HG03354 (cell line): ENCODE measurements at regions not wholly inside any gene's neighbourhood (a gene's known extent, or its start where the extent isn't known, plus 50 kb on each side); places are given as distances from the start of the nearest gene placed in this dataset.
"Not testable (repeated sequence)": the region's sequence is repeated elsewhere in the genome, so short reads cannot be mapped to it uniquely, and the experiment has no call there.

Experiments used
- ATAC-seq: cut with Tn5 transposase; IDR thresholded peaks from one replicate; pipeline ENCODE4 v1.9.1; 2021; ENCODE audit warnings: mild to moderate bottlenecking; ENCODE audit not compliant: unreplicated experiment, poor library complexity, severe bottlenecking

DNA sequence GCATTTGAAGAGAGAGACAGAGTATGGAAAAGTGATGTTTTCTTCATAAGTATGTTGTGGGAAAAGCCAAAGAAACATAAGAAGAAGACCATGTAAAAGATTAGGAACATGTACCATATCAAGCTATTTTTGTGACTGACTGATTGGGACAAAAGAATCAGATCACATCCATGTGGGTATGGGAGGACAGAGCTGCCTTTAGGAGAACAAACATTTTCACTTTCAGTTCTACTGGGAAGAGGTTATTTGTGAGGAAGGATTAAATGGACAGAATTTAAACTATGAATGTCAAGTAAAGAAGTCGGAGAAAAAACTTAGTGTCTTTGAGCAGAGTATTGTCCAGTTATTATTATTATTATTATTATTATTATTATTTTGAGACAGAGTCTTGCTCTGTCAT, 124.4 kb upstream of the HCRTR2 start:
- ATAC-seq = no peak

DNA sequence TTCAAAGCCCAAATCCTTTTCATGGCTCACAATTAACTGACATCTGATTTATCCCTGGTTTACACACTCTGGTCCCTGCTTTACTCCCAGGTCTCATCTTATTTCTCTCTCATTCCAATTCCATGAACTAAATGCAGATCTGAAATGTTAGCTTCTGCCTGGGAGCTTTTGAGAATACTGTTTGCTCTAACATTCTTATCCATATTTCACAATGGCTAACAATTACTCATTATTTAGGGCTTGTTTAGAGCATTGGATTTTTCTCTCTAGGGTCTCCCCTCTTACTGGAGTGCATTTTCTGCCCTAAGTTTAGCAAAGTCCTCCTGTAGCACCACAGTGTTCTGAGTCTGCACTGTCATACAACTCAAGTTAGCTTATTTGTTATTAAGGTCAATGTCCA, 121.5 kb upstream of the HCRTR2 start:
- no peak for ATAC-seq

DNA sequence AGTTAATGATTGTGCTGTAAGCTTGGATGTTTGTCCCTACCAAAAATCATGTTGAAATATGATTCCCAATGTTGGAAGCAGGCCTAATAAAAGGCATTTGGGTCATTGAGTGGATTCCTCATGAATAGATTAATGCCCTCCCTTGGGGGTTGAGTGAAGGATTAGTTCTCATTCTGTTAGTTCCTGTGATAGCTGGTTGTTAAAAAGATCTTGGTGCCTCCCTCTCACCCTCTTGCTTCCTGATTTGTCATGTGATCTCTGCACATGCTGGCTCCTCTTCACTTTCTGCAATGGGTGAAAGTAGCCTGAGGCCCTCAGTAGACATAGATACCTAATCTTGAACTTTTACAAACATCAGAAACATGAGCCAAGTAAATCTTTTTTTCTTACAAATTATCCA, 115.6 kb upstream of the HCRTR2 start:
- ATAC-seq = no peak

DNA sequence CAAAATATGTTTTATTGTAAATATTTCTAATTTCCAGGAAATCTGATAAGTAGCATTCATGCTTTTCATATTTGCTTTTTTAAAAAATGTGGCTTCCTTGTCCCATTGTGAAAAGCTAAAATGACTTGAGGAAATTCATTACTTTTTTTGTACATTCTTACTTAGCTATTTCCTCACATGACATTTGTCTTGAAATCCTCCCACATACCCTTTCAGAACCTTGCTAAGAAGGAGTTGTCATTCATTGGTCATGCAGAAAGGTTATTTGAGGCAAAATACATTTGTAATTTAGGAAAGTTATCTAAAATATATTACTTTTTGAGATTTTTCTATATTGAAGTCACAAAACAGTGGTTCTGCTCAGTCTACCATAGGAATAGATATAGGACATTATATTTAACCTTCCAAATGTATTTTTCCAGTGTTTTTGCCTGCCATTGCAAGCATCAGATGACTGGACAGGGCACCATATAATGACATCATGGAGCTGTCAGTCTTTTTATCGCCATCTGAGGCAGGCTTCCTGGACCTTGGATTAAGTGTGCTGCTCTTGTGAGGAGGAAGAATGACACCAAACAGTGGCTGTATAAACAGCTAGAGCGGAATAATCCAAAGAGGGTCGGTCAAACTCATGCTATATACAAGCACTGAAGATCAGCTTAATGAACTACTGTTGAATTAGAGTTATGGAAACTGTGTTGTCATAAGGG, 109.4 kb upstream of the HCRTR2 start:
- ATAC-seq = no peak

DNA sequence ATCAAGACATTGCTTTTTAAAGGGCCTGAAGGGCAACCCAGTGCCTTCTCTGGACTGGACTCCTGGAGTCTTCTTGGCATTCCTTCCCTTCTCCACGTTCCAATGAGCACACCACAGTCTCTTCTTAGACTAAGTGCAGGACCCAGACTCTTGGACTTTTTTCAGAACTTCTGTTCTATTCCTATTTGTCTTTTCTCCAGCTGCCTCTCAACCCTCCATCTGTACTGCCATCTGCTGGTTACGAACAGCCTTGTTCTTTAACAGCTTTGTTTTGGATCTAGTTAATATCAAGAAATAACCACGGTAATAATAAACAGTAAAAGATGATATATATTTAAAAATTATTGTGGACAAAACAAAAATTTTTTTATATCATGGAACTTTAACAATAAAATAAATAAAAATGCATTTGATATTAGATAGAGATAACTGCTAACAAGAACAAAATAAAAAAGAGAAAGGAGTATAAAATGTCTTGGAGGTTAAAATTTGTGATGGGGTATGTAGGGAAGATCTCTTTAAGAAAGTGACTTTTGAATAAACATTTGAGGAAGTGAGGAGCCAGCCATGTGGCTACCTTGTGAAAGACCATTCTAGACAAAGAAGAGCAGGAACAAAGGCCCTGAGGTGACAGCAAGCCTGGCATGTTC, 105.1 kb upstream of the HCRTR2 start:
- ATAC-seq = no peak

DNA sequence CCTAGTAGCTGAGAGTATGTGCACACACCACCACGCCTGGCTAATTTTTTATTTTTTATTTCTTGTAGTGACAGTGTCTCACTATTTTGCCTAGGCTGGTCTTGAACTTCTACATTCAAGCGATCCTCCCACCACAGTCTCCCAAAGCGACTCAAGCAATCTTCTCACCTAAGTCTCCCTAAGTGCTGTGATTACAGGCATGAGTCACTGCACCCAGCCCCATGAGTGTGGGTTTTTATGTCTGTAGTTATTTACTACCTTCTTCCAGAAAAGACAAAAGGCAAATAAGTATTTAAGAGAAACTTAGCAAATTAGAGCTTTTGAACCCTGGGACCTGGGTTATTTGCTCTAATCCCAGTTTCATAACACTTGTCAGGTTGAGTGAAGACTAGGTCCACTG, 92.3 kb upstream of the HCRTR2 start:
- ATAC-seq = no peak

DNA sequence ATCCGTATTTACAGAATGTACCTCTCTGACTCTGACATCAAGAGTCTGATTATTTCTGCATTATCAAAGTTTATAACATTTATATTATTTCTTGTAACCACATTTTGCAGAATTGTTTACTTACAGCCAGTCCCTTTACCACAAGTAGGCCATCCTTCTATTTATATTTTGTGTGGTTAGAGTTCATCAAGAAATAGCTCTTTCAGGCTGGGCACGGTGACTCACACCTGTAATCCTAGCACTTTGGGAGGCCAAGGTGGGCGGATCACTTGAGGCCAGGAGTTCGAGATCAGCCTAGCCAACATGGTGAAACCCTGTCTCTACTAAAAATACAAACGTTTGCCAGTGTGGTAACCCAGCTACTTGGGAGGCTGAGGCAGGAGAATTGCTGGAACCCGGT, 86.3 kb upstream of the HCRTR2 start:
- not testable (repeated sequence) for ATAC-seq

DNA sequence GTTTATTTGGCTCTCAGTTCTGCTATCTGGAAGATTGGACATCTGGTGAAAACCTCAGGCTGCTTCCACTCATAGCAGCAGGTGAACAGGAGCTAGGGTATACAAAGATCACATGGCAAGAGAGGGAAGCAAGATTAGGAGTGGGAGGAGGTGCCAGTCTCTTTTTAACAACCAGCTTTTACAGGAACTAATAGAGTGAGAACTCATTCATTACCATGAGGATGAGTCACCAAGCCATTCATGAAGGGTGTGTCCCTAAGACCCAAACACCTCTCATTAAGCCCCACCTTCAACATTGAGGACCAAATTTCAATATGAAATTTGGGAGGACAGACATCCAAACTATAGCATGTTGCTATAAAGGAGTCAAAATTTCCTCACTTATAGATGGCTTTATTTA, 85.4 kb upstream of the HCRTR2 start:
- ATAC-seq = no peak

DNA sequence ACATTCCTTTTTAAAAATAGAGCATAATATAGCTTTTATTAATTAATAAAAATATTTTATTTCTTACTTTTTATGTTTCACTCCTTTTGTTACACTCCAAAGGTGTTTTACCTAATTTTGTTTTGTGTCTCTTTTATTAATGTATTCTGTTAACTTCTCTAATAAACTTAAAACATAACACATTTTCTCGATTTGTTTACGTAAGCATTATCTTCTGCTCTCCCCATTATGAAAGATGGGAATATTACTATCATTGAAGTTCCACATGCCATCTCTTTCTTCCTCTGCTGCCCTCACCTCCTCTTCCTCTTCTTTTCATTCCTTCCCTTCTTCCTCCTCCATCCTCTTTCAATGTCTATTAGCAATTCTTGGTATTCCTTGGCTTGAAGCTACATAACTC, 85.0 kb upstream of the HCRTR2 start:
- no peak for ATAC-seq

DNA sequence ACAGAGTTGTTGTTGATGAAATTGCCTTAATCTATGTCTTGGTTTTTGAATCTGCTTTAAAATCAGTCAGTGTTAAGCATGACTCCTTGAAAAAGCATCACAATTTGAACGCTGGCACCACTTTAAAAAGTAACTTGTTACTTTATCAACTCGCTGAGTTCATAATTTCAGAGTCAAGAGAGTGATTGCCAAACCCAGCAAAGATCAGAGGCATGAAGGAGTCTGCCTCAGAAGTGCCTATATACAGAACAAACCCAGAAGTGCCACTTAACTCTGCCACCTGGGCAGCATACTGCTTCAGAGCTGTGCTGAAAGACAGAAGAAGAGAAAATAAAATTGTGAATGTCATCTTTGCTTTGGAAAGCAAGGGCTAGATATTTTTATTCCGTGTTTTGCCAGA, 73.6 kb upstream of the HCRTR2 start:
- ATAC-seq = no peak

DNA sequence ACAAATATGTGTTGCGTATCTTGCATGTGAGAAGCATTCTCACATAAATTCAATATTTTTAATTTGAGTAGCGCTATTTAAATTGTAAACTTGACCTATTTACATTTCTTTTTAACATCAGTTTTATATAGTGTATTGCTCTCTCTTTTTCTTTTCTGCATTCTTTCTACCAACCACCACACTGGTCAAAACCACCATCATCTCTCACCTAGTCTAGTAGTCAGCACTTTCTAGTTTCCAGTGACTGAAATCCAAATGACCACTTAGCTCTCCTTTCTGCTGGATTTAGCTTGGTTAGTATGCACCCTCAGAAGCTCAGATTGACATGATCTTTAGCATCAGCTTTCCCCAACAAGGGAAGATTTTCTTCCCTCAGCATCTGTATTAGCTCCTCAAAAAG, 73.2 kb upstream of the HCRTR2 start:
- ATAC-seq = no peak

DNA sequence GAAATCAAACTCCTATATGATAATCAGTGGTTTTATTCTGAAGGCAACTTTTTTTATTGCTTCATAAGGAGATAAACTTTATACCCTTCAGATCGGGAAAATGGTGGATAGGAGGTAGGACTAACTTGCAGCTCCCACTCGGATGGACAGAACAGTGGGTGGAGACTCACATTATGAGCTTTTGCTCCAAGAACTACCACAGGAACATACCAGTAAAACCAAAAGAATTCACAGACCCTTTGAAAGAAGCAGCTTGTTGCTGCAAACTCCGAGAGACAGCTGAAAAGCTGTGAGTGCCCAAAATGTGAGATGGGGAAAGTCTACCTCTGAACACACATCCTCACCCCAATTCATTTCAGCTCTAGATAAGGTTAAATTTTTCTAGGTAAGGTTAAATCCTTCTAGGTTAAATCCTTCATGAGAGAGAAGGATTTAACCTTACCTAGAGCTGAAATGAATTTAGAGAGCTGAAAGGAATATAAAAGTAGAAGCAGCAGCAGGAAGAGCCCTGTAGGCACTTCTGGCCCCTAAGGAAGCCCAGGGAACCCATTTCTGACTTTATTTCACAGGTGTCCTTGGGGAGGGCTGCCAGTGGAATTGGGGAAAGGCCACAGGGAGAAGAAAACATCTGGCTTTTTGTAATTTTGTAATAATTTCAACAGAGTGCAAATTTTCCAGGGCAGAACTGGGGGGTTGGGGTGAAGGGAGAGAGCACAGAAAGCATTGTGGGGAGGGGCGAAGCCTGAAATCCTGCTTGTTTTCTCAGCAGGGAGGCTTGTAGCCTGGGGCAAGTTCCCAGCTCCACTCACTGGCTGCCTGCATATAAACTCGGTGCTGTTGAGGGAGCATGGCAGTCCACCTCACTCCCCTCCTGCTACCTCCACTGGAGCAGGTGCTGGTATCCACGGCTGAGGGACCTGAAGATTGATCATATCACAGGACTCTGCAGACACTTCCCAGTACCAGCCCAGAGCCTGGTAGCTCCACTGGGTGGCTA, 65.9 kb upstream of the HCRTR2 start:
- no peak for ATAC-seq

DNA sequence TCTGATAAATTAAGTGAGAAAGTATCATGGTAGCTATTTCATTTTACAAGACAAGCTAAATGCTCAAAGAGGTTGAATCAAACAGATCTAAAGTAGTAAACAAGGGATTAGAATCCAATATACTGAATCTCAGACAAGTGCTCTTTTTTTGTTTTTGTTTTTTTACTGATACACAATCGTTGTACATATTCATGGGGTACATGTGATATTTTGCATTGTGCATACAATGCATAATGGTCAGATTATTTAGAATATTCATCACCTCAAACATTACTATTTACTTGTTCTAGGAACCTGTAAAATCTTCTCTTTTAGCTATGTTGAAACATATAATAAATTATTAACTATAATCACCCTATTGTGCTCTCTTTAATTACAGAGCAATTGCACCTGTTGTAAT, 57.0 kb upstream of the HCRTR2 start:
- no peak for ATAC-seq

DNA sequence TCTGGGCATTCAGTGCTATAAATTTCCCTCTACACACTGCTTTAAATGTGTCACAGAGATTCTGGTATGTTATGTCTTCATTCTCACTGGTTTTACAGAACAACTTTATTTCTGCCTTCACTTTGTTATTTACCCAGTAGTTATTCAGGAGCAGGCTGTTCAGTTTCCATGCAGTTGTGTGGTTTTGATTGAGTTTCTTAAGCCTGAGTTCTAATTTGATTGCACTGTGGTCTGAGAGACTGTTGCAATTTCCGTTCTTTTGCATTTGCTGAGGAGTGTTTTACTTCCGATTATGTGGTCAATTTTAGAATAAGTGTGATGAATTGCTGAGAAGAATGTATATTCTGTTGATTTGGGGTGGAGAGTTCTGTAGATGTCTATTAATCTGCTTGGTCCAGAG, 50.1 kb upstream of the HCRTR2 start:
- ATAC-seq = not testable (repeated sequence)
